B cell (primary cell): ENCODE measurements at regions not wholly inside any gene's neighbourhood (a gene's known extent, or its start where the extent isn't known, plus 50 kb on each side); places are given as distances from the start of the nearest gene placed in this dataset.

Experiments used
- CTCF ChIP-seq: fragments of 200-600 bp; IDR thresholded peaks from one replicate; pipeline ENCODE4 v1.8.0; 2022; ENCODE audit warnings: antibody characterized with exemption, mild to moderate bottlenecking
- EZH2 ChIP-seq: IDR thresholded peaks from 2 replicates; pipeline ENCODE4 v1.6.1; 2012; ENCODE audit warnings: borderline replicate concordance, low read depth, mild to moderate bottlenecking, moderate library complexity, low read length; ENCODE audit not compliant: insufficient read depth, poor library complexity, severe bottlenecking

GRCh38 chr6:108758884-108759283 is 89.3 kb upstream of the ARMC2 start:
- TF ChIP-seq CTCF (no peak), EZH2 (no peak)
